ENCODE measurements at regions not wholly inside any gene's neighbourhood (a gene's known extent, or its start where the extent isn't known, plus 50 kb on each side); places are given as distances from the start of the nearest gene placed in this dataset.

DNA sequence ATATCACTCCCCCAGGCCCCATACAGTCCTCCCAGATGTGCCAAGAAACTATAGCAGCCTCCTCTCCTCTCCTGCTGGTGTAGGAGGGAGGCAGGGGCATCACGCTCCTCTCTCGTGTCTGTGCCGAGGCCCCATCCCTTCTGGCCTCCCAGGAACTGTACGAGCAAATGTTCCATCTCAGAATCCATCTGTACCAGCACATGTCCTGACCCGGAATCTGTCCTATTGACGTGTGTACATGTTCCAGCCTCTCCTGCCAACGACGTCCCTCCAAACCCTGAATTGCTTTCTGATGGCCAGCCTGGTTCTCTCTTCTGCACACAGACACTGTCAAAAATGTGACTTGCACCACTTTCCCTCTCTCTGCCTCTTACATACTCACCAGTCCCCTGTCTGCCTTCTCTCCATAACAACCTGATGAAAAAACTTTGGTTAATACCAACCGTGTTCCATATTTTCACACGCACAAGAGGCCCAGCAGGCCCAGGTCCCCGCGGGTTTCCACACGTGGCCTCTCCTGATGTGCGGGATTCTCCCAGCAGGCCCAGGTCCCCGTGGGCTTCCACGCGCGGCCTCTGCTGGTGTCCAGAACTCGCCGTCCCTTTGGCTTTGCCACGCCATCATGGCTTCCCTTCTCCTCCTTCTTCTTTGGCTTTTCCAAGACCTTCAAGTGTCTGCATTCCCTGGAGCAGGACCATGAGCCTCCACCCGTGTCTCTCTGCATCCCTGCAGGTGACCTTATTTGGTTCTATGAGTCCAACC, 125.2 kb upstream of the THBS2 start:
- Histone ChIP-seq H3K27me3 (replicated peaks; ENCODE audit: insufficient read depth) (no peaks in the 10 kb centered on the region), H3K4me1 (replicated peaks) (no peaks in the 10 kb centered on the region), H3K27ac (no peak overlapping the region), H3K36me3 (no peaks in the 10 kb centered on the region), H3K4me3 (no peak overlapping the region), H3K9me3 (no peaks in the 10 kb centered on the region)
- intact Hi-C loops (cut with DNase I), result no loop called here
- no peak for DNase-seq (ENCODE audit: low spot score)
- TF ChIP-seq POLR2A (IDR thresholded peaks at IDR 0.05) (no peak), POLR2AphosphoS5 (IDR thresholded peaks at IDR 0.05) (no peak)
- 86% methylated on average over 22 of the region's 22 CpGs for WGBS

DNA sequence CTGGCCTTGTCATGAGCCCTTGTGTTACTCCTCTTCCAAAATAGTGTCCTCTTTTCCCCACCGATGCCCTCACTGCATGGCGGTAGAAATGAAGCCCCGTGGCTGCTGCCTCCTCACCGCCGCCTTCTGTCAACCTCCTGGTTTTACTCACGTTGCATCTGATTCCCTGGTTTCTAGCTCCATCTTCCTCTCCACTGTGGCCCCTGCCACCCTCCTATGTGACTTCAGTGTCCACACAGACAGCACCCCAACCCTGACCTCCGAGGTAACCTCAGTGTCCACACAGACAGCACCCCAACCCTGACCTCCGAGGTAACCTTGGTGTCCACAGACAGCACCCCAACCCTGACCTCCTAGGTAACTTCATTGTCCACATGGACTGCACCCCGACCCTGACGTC, 122.8 kb upstream of the THBS2 start:
- no peak for DNase-seq (ENCODE audit: low spot score)
- TF ChIP-seq POLR2A (IDR thresholded peaks at IDR 0.05), result no peak
- H3K27ac ChIP-seq, result no peak overlapping the region
- intact Hi-C loops (cut with DNase I), result no loop called here
- H3K36me3 ChIP-seq, result no peaks in the 10 kb centered on the region
- no peaks in the 10 kb centered on the region for H3K27me3 ChIP-seq (replicated peaks; ENCODE audit: insufficient read depth)
- 96% methylated on average over 10 of the region's 10 CpGs for WGBS
- H3K4me1 ChIP-seq (replicated peaks), result no peaks in the 10 kb centered on the region
- H3K9me3 ChIP-seq, result no peaks in the 10 kb centered on the region
- no peak overlapping the region for H3K4me3 ChIP-seq

DNA sequence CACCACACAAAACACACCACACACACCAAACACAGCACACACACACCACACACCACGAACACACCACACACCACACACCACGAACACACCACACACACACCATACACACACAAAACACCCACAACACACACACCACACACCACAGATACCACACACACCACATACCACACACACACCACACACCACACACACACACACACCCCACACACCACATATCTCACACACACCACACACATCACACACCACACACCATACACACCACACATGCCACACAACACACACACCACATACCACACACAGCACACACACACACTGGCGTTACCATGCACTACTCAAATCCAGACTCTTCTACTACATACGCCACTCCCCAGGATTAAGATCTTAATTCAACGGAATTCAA, 118.9 kb upstream of the THBS2 start:
- Histone ChIP-seq H3K9me3 (no peaks in the 10 kb centered on the region), H3K4me1 (replicated peaks) (no peaks in the 10 kb centered on the region), H3K36me3 (no peaks in the 10 kb centered on the region), H3K27me3 (replicated peaks; ENCODE audit: insufficient read depth) (no peaks in the 10 kb centered on the region), H3K27ac (no peak overlapping the region), H3K4me3 (no peak overlapping the region)
- DNase-seq (ENCODE audit: low spot score), result no peak
- 90% methylated on average over 4 of the region's 5 CpGs for WGBS
- intact Hi-C loops (cut with DNase I), result no loop called here
- TF ChIP-seq CTCF (IDR thresholded peaks at IDR 0.05), result no peak
- TF ChIP-seq POLR2A (IDR thresholded peaks at IDR 0.05), result no peak
- TF ChIP-seq POLR2AphosphoS5 (IDR thresholded peaks at IDR 0.05), result no peak

DNA sequence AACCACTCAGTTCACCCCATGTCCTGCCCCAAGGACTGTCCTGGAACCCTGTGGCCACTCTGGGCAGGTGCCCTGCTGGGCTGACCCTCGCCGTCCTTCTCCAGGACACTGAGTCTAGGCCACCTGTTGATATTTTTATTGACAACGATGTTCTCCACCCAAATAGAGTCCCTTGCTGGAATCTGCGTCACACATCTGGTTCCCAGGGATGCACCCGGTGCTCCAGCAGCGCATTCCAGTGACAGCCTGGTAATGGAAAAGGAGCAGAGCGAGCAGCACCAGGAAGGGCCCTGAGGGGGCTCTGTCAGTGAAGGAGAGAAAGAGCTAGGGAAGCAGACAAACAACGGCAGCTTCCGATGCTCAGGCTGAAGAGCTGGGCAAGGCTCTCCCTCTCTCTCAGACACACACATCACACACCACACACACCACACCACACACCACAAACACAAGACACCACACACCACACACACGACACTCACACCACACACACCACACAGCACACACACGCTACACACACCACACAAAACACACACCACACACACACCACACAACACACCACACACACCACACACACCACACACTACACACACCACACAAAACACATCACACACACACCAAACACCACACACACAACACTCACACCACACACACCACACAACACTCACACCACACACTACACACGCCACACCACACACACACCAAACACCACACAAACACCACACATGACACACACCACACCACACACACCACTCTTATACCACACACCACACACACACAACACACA, 117.9 kb upstream of the THBS2 start:
- DNase-seq (ENCODE audit: low spot score), result no peak
- TF ChIP-seq POLR2A (IDR thresholded peaks at IDR 0.05) (no peak), POLR2AphosphoS5 (IDR thresholded peaks at IDR 0.05) (no peak), CTCF (IDR thresholded peaks at IDR 0.05) (no peak)
- H3K4me1 ChIP-seq (replicated peaks), result no peaks in the 10 kb centered on the region
- no peak overlapping the region for H3K27ac ChIP-seq
- H3K4me3 ChIP-seq, result no peak overlapping the region
- WGBS, result 76% methylated on average over 12 of the region's 12 CpGs
- no peaks in the 10 kb centered on the region for H3K27me3 ChIP-seq (replicated peaks; ENCODE audit: insufficient read depth)
- intact Hi-C loops (cut with DNase I), result no loop called here
- no peaks in the 10 kb centered on the region for H3K9me3 ChIP-seq
- no peaks in the 10 kb centered on the region for H3K36me3 ChIP-seq

DNA sequence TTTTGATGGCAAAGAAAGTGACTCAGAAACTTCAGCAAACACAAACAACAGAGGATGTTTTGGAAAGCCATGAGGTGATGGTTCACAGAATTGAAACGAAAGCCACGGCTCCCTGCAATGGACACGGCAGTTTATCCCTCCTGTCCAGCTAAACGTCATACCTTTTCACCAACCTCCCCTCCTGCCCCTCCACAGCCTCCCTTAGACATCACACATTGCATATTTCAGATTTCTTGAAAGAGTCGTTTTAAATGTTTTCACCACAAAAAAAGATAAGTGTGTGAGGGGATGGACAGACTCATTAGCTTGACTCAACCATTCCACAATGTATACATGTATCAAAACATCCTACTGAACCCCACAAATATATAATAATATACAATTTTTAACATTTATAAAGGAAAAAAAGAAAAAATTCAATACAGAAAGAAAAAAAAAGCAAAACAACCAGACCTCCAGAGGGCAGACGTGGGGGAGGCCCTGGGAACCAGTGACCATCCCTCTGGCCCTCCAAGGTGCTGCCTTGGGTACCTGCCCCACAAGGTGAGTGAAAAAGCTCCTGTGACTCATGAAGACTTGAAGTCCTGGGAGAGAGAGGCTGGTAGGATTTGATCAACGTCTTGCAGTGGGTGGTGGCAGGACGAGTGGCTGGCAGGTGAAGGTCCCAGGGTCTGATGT, 117.2 kb upstream of the THBS2 start:
- no peaks in the 10 kb centered on the region for H3K27me3 ChIP-seq (replicated peaks; ENCODE audit: insufficient read depth)
- H3K36me3 ChIP-seq, result no peaks in the 10 kb centered on the region
- no peaks in the 10 kb centered on the region for H3K9me3 ChIP-seq
- H3K27ac ChIP-seq, result no peak overlapping the region
- TF ChIP-seq POLR2AphosphoS5 (IDR thresholded peaks at IDR 0.05) (no peak), CTCF (IDR thresholded peaks at IDR 0.05) (no peak), POLR2A (IDR thresholded peaks at IDR 0.05) (no peak)
- WGBS, result 71% methylated on average over 8 of the region's 8 CpGs
- no peak for DNase-seq (ENCODE audit: low spot score)
- H3K4me1 ChIP-seq (replicated peaks), result no peaks in the 10 kb centered on the region
- no peak overlapping the region for H3K4me3 ChIP-seq
- intact Hi-C loops (cut with DNase I), result no loop called here

All from prostate gland (tissue), 2 donors.